HG03342 (cell line): ENCODE measurements at regions not wholly inside any gene's neighbourhood (a gene's known extent, or its start where the extent isn't known, plus 50 kb on each side); places are given as distances from the start of the nearest gene placed in this dataset.
"Not testable (repeated sequence)": the region's sequence is repeated elsewhere in the genome, so short reads cannot be mapped to it uniquely, and the experiment has no call there.

Experiments used
- ATAC-seq: cut with Tn5 transposase; IDR thresholded peaks from one replicate; pipeline ENCODE4 v1.9.1; 2021; ENCODE audit warnings: mild to moderate bottlenecking, moderate library complexity; ENCODE audit not compliant: unreplicated experiment

DNA sequence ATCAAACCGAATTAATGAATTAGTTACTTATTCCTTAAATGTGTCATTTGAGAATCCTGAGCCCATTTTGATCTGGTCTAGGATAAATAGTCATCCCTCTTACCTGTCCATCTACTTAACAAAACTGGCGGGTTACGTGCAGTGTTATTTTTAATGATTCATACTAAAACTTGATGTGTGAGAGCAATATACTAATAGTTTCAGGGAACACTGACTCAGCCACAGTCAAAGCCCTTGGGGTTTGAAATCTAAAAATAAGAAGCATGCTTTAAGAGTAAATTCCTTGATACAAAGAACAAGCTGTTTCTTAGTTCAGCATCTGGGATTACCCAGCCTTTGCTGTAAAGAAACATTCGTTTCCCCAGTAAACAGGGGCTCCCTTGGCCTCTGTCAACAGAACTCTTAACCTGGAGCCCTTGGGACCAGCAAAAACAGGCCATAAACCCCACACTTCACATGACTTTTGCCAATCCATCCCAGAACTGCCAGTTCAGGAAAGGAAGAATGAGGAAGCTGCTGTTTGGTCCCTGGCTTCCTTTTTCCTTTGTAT is 370.6 kb upstream of the IGFBP3 start:
- ATAC-seq: peak; percentile 55

DNA sequence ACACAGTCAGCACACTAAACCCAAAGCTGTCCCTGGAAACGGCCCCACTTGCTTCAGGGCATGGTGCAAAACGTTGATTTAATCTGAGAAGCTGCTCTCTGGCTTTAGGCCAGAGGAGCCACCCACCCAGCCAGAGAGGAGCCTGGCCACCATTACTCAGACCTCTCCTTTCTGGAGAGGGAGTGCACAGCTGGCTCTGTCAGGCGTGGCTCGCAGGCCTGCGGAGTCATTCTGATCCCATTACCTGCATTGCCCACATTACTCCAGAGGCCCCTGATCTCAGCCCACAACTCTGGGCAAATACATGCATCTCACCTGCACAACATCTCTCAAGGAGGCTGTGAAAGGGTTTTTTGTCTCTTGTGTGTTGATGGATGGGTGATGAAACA is 370.0 kb upstream of the IGFBP3 start:
- peak; percentile 80 for ATAC-seq

DNA sequence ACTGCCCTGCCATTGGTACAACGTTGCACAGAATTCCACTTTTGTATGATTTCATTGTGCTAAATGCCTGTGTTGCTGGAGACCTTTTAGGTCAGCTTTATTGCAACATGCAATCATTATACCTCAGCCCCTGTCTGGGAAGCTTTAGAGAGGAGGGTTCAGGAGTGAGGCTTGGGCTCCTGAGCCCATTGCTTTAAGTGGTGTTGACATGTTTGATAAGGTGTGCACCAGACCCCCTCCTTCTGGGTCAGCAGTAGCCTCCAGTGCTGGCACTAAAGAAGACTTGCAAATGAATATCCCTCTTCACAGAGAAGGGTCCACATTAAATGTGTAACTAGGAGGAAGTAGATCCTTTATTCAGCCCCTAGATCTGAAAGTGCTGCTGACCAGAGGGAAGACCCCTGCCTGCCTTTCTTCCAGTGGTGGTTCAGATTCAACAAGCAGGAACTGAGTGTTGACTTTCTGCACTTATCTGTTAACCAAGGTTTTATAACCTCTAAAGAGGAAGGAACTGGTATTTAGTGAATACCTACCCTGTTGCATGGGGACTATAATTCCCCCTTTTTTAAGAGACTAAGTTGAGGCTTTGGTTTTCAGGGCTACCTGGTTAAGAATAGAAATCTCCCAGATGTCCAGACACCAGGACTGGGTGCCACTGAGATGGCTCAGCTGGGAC is 369.4 kb upstream of the IGFBP3 start:
- peak; percentile 23 for ATAC-seq

DNA sequence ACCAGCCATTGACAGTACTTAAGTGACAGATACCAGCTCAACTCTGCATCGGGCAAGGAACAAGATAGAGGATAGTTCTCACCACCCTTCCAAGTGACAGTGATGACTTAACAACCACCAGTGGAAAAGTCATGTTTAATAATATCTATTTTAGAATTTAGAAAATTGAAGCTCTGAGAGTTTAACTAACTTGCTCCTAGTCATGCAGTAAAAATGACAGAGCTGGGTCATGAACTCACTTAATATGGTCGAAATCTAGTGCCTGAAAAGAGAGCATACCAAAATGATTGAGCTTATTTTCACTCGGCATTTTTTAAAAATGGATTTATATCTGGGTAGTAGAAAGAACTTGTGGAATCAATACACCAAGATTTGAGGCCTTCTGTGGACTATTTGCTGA is 367.8 kb upstream of the IGFBP3 start:
- no peak for ATAC-seq

DNA sequence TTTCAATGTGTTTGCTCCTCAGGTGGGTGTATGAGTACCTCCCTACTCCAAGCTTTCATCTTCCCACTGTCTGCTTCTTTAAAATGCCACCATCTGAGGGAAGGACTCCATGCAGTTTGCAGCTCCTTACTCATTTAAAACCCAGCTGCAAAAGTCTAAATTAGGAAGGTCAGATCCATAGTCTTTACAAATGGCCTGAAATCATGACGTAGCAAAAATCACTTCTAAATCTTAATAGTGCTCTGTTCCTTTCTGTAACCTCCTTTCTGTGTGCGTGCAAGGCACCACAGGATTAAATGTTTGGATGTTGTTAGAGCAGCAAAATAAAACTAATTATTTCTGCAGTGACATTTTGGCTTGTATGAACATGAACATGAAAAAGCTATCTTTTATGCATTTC is 366.9 kb upstream of the IGFBP3 start:
- ATAC-seq: no peak

DNA sequence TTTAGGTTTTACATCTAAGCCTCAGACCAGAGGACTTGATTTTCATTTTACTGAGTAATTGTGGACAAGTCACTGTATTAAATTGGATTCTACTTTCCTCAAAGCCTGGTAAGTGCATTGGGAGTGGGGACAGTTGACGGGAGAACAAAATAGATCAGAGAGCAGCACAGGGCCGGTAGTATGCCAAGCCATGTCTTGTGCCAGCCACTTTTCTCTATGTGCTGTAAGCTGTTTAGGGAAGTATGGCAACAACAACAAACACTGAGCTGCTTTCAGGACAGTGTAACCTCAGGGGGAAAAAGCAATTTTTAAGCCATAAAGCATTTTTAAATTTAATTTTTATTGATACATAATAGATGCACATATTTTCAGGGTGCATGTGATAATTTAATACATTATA is 365.9 kb upstream of the IGFBP3 start:
- no peak for ATAC-seq

DNA sequence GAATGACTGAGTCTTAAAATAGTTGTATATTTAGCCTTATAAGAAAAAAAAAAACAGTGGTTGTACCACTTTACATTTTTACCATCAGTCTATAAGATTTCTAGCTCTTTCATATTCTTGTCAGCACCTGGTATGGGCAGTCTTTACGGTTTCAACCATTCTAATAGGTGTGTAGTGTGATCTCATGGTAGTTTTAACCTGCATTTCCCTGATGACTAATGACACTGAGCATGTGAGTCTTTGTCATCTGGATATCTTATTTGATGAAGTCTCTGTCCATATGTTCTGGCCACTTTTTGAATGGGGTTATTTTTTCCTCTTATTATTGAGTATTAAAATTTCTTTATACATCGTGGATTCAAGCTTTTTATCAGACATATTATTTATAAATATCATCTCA is 365.3 kb upstream of the IGFBP3 start:
- ATAC-seq: no peak

DNA sequence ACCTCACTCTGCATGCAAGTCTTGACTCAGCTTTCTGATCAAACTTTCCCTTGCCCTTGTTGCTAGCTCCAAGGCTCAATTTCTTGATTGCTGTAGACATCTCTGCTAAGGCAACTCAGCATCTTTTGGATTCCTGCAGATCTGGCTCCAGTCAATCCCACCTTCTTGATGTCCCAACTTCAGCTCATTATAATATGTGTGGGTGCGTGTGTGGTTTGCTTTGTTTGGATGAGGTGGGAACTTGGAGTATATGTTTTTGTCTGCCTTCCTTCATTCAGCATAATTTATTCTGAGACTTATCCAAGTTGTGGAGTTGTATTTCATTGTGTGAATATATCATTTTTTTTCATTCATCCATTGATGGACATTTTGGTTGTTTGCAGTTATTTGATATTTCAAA is 364.8 kb upstream of the IGFBP3 start:
- no peak for ATAC-seq

DNA sequence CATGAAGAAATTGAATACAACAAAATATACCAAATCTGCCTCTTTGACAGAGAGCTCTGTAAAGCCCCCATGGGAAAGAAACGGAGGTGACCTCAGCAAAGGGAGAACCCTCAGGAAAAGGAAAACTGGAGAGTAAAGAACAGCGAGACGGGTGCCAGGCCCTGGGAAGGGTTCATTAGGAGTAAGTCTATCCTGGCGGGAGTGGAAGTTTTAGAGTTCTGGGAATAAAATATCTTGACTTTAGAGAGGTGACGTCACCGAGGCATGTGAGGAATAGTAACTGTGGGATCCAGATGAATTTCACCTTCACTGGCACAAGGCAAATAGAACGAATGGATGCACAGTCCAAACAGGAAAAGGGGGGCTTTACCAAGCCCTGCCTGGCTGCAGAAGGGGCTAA is 362.8 kb upstream of the IGFBP3 start:
- ATAC-seq: no peak

DNA sequence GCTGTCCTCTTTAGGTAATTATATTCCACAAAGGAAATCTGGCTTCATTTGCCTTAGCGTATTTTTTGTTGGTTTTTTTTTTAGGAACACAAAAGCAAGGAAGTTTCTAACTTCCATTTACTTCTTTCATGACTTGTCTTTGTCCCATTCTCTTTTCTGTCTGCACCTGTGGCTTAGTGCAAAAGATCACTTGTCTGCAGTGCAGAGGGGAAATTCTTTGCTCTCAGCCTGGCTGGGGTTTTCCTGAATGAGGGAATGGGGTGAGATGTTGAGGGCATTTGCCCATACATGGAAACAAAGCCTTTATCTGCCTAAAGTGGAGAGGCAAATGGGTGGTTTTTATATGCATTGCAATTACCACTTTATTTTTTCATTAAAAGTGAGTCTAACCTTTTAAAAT is 361.1 kb upstream of the IGFBP3 start:
- ATAC-seq: no peak

DNA sequence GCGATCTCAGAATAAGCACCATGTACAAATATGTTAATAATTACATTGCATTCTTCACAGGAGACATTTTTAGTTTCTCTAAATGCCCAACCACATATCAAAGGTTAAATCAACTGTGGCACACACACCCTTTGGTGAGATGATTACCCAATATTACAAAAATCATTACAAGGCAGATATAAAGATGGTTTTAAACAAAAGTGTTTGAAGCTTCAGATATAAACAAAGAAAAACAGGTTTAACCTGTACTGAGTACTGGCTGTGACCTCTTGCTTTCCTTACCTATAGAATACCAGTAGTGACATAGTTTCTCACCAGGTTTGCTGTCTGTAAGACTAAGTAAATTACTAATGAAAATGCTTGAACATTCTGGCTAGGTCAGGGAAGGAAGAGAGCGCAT is 360.0 kb upstream of the IGFBP3 start:
- ATAC-seq: no peak

DNA sequence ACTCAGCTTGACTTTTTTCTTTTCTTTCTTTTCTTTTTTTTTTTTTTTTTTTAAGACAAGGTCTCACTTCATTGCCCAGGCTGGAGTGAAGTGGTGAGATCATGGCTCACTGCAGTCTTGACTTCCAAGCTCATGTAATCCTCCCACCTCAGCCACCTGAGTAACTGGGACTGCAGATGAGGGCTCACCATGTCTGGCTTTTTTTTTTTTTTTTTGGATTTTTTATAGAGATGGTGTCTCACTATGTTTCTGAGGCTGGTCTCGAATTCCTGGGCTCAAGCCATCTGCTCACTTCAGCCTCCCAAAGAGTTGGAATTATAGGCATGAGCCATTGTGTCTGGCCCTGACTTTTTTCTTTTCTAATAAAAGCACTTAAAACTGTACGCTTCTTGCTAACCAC is 358.2 kb upstream of the IGFBP3 start:
- ATAC-seq: no peak

DNA sequence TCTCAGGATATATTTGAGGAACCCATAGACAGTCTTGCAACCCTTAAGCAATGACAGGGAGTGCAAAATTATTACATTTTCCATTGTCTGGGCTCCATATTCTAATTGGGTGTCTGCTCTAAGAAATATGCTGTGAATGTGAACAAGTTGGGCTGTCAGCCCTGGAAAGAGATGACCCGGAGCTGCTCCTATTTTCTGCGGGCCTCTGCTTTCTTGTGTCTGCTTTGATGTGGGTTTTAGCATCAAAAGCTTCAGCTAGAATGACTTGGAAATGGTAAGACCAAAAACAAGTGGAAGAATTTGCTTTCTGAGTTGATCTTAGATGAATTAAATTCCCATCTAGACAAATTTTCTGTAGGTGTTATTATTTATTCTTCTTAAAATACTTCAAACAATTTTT is 343.6 kb upstream of the IGFBP3 start:
- ATAC-seq: no peak

DNA sequence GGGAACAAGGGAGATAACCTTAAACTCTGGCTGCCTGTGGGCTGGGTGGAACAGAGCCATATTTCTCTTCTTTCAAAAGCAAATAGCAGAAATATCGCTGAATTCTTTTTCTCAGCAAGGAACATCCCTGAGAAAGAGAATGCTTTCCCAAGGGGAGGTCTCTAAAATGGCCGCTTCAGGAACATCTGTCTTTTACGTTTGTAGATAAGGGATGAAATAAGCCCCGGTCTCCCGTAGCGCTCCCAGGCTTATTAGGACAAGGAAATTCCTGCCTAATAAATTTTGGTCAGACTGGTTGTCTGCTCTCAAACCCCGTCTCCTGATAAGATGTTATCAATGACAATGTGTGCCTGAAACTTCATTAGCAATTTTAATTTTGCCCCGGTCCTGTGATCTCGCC is 340.6 kb upstream of the IGFBP3 start:
- ATAC-seq: not testable (repeated sequence)

DNA sequence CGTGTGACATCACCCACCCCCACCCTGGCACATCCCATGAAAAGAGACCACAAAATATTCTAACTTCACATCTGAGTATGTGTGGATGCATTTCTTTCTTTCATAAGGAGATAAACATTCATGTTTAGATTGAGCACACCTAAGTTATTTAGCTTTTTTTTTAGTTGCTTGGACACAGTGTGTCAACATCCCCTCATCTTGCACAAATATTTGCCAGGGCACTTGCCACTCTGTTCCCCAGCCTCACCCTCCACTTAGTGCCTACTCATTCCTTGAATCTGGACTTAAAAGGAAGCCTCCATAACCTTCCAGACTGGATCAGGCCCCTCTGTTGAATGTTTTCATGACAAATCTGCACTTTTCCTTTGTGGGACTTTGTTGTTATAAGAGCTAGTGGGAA is 338.9 kb upstream of the IGFBP3 start:
- ATAC-seq: no peak

DNA sequence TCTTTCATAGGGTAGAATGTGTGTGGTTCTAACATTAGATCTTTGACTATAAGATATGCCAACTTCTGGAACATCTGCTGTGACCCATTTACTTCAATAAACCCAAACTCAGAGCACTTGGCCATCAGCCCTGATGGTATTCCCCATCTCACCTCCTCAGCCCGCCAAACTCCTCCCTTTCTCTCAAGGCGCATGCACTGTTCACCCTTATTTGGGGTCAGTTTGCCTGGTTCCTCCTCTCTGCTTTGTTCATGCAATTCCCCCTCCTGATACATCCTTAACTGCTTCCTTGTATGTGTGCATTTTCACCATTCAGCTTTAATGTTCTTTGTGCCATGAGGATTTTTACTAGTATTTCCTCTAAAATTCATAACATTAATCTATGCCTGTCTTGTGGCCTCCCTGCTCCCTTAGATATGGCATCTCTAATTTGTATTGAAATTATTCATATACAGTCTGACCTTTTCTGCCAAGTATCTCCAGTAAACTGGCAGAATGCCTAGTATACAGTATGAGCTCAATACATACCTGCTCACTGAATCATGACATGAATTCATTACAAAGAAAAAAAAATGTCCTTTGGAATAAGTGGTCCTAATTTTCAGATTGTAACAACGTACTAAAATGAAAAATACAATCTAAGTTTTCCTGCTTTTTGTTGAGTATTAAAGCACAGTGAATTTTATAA is 336.8 kb upstream of the IGFBP3 start:
- no peak for ATAC-seq

DNA sequence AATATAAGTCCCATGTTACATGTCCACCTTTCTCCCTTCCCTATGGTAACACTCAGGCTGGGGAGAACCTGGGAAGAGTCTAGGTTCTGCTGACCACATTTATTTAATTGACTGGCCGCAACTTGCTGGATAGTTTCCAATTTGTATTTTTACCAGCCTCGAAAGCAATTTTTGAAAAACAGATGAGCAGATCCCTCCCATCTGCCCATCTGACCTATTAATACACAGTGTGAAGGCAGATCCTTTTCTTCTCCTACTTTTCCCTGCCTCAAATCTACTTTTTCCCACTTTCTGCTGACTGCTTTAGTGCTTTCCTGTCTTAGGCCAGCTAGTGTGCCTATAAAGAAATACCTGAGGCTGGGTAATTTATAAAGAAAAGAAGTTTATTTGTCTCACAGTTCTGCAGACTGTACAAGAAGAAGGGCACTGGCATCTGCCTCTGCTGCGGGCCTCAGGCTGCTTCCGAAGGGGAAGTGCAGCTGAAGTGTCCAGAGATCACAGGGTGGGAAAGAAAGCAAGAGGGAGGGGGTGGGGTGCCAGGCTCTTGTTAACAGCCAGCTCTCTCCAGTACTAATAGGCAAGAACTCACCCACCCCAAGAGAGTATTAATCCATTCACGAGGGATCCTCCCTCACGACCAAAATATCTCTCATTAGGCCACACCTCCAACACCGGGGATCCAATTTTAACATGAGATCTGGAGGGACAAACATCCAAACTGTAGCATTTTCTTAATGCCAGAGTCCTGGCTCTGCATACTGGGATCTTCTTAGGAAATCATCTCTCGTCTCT is 336.0 kb upstream of the IGFBP3 start:
- no peak for ATAC-seq

DNA sequence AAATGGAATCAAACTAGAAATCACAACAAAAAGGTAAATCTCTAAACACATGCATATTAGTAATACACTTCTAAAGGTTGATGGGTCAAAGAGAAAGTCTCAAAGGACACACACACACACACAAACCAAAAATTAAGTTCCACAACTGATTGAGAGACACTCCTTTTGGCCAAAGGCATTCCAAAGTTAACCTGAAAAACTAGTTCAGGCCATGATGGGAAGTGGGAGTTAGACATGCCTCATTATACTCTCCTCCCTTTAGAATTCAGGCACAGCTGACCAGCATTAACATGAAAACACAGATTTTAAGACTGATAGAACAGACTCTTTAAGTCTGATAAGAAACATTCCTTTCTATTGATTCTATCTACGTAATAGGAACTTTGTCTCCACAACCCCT is 332.4 kb upstream of the IGFBP3 start:
- ATAC-seq: no peak

DNA sequence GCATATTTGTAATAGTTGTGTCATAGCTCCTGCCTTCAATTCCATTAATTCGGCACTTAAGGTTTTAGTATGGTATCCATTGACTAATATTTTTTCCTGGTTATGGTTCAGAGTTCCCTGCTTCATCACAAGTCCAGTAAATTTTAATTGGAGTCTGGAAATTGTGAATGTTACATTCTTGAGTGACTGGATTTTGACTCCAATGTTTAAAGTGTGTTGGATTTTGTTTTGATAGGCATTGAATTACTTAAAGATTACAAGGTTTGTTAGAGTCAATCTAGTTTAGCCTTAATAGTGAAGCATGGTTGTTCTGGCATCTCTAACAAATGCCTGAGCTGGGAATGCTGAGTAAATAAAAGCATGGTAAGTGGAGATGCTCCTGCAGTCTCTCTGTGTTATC is 326.6 kb upstream of the IGFBP3 start:
- ATAC-seq: no peak

DNA sequence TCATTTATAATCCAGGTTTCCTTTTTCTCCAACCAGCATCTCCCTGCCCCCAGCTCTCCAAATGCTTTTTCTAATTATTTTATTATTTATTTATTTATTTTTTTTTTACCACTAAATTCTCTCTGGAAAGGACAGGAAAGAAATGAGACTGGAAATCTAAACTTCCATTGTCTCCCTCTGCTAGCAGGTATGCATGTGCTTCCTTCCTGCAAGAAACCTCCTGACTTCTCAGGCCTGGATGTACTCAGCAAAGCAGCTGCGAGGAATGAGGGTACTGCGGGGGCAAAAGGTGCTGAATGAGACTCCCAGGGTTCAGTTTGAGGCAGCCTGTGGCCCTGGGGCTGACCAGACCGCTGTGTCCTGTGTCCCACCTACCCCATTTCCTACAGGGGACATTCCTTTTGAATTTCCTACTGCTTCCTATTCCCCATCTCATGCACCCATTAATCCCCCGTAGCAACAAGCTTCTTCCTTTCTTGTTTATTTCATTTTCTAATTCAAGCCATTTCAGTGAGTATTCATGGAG is 324.6 kb upstream of the IGFBP3 start:
- no peak for ATAC-seq

DNA sequence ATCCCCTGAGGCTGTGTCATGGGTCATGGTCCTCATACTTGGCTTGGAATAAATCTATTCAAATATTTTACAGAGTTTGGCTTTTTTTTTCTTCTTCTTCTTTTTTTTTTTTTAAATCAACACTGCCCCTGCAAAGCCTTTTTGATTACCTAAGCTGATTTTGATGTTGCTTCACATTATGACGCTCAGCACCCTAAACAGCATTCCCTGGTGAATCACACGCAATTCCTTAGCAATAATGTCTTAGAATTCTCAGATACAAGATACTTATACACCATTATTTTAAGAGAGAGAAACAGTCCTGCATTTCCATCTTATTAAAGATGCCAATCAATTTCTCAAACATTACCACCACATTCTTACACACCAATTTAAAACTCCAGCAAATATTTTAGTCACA is 323.7 kb upstream of the IGFBP3 start:
- no peak for ATAC-seq

DNA sequence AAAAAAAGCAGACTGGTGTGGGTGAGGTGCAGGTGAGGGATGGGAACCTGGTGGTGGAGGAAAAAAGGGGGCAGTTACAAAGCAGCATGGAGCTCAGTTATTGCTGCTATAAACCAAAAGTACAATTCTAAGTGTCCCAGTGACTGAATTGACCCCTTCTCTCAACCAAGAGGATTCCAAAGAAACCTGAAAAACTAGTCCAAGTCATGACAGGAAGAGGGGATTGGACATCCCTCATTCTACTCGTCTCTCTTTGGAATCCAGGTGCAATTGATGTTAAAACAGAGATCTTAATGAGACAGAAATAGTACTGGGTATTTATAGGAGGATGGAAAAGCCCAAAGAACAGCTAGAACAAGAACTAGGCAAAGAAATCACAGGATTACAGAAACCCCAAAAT is 322.3 kb upstream of the IGFBP3 start:
- ATAC-seq: no peak
